GM18520 (cell line): ENCODE measurements at regions not wholly inside any gene's neighbourhood (a gene's known extent, or its start where the extent isn't known, plus 50 kb on each side); places are given as distances from the start of the nearest gene placed in this dataset.
"Not testable (repeated sequence)": the region's sequence is repeated elsewhere in the genome, so short reads cannot be mapped to it uniquely, and the experiment has no call there.

Experiments
- ATAC-seq: cut with Tn5 transposase; IDR thresholded peaks from one replicate; pipeline ENCODE4 v1.9.1; 2021; ENCODE audit not compliant: unreplicated experiment

DNA sequence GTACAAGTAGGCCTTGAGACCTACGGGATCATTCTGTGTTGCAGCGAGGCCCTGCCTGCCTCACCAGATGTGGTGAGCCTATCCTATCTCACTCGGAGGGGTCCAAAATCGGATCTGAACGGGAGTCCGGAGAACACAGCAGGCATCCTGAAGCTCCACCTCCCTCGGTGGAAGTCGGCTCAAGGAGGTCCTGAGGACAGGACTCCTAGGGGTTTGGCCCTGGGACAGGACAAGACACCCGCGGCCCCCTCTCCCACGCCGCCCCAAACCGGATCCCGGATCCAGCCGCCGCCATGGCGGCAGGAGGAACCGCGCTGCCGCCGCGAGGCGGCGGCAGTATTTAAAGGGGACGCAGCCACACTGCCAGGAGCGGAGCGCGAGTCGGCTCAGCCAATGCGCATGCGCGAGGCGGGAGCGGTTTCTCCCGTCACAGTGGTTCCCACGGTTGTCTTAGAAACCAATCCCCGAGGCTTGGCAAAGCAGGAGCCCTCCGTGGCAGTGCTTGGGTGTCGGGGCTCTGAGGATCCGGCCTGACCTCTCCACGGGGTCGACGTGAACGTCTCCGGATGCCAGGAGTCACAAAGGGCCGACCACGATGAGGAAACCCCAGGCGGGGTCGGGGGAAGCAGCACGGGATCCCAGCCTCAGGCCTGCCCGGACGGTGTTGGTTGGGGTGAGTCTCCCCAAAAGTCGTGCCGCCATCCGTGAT is 454.6 kb upstream of the ZNG1F start:
- peak; percentile 98 for ATAC-seq

DNA sequence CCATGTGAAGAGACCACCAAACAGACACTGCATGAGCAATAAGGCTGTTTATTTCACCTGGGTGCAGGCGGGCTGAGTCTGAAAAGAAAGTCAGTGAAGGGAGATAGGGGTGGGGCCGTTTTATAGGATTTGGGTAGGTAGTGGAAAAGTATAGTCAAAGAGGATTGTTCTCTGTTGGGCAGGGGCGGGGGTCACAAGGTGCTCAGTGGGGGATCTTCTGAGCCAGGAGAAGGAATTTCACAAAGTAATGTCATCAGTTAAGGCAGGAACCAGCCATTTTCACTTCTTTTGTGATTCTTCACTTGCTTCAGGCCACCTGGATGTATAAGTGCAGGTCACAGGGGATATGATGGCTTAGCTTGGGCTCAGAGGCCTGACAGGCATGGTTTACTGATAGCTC is 444.6 kb upstream of the ZNG1F start:
- not testable (repeated sequence) for ATAC-seq

DNA sequence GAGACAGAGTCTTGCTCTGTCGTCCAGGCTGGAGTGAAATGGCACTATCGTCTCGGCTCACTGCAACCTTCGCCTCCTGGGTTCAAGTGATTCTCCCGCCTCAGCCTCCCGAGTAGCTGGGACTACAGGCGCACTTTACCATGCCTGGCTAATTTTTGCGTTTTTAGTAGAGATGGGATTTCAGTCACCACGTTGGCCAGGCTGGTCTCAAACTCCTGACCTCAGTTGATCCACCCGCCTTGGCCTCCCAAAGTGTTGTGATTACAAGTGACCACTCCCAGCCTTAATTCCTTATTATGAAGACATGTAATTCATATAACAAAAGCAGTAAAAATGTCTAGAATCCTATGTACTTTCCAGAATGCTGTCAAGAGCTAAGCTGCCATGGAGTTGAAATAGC is 434.5 kb upstream of the ZNG1F start:
- not testable (repeated sequence) for ATAC-seq

DNA sequence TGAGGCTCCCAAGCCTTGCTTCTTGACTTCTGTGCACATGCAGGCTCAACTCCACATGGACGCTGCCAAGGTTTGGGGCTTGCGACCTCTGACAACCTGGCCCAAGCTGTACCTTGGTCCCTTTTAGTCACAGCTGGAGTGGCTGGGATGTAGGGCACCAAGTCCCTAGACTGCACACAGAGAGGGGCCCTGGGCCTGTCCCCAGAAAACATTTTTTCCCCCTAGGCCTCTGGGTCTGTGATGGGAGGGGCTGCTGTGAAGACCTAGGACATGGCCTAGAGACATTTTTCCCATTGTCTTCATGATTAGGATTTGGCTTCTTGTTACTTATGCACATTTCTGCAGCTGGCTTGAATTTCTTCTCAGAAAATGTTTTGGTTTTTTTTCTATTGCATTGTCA is 430.1 kb upstream of the ZNG1F start:
- not testable (repeated sequence) for ATAC-seq

DNA sequence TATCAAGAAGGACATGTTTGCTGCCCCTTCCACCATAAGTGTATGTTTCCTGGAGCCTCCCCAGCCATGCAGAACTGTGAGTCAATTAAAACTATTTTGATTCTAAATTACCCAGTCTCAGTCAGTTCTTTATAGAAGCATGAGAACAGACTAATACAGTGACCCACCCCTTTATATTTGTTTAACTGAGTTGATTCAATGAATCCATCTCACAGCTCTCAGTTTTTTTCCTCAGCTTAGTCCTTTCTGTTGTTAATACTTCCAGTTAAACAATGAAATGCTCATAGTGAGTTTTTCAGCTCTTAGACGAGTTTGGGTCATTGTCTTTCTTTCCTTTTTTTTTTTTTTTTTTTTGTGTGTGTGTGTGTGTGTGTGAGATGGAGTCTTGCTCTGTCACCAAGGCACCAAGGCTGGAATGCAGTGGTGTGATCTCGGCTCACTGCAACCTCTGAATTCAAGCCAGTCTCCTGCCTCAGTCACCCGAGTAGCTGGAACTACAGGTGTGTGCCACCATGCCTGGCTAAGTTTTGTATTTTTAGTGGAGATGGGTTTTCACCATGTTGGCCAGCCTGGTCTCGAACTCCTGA is 417.9 kb upstream of the ZNG1F start:
- ATAC-seq = not testable (repeated sequence)

DNA sequence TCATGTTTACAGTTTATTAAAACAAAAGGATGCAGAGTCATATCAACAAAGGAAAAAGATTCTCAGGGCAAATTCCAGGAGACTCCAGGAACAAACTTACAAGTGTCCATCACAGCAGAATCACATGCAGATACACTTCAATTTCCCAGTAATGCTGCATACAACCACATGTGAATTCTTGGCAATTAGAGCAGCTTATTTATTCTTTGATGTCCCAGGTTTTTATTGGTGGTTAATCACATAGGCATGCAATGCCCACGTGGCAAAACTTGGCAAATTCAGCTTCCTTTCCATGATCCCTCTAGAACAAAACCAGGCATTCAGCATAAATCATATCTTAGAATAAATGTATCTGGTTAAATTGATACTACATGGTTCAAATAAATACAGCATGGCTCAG is 376.5 kb upstream of the ZNG1F start:
- not testable (repeated sequence) for ATAC-seq
